ENCODE measurements at regions not wholly inside any gene's neighbourhood (a gene's known extent, or its start where the extent isn't known, plus 50 kb on each side); places are given as distances from the start of the nearest gene placed in this dataset.
"Not testable (repeated sequence)": the region's sequence is repeated elsewhere in the genome, so short reads cannot be mapped to it uniquely, and the experiment has no call there.

GRCh38 chr13:42400188-42400833 lies 128.4 kb downstream of the AKAP11 start:
- DNase-seq, result no peak

GRCh38 chr13:42401376-42401775 lies 129.4 kb downstream of the AKAP11 start:
- DNase-seq, result no peak

- no peak for DNase-seq
These were observed 133.9 kb downstream of the AKAP11 start for GRCh38 chr13:42405665-42406390.

GRCh38 chr13:42409075-42409474 lies 137.1 kb downstream of the AKAP11 start:
- no peak for DNase-seq

- no peak for DNase-seq
These were observed 137.6 kb downstream of the AKAP11 start for GRCh38 chr13:42409551-42409950.

GRCh38 chr13:42412812-42413483 lies 141.0 kb downstream of the AKAP11 start:
- no peak for DNase-seq

GRCh38 chr13:42413484-42413815 lies 141.5 kb downstream of the AKAP11 start:
- no peak for DNase-seq

GRCh38 chr13:42417626-42418025 lies 145.7 kb downstream of the AKAP11 start:
- no peak for DNase-seq

- no peak for DNase-seq
These were observed 146.2 kb downstream of the AKAP11 start for GRCh38 chr13:42418184-42418583.

- no peak for DNase-seq
These were observed 148.4 kb downstream of the AKAP11 start for GRCh38 chr13:42420304-42420703.

- DNase-seq, result no peak
These were observed 150.7 kb downstream of the AKAP11 start for GRCh38 chr13:42422681-42423080.

- no peak for DNase-seq
These were observed 149.8 kb upstream of the TNFSF11 start for GRCh38 chr13:42424182-42424581.

- no peak for DNase-seq
These were observed 128.6 kb upstream of the TNFSF11 start for GRCh38 chr13:42445354-42445753.

GRCh38 chr13:42446597-42446996 lies 127.4 kb upstream of the TNFSF11 start:
- not testable (repeated sequence) for DNase-seq

GRCh38 chr13:42453091-42453645 lies 120.8 kb upstream of the TNFSF11 start:
- no peak for DNase-seq

GRCh38 chr13:42454749-42455148 lies 119.2 kb upstream of the TNFSF11 start:
- DNase-seq, result no peak

GRCh38 chr13:42458193-42458592 lies 115.8 kb upstream of the TNFSF11 start:
- DNase-seq, result no peak

GRCh38 chr13:42466123-42466522 lies 107.8 kb upstream of the TNFSF11 start:
- DNase-seq, result no peak

- DNase-seq, result no peak
These were observed 107.3 kb upstream of the TNFSF11 start for GRCh38 chr13:42466609-42467008.

GRCh38 chr13:42474954-42475353 lies 99.0 kb upstream of the TNFSF11 start:
- no peak for DNase-seq

GRCh38 chr13:42477596-42478190 lies 96.3 kb upstream of the TNFSF11 start:
- DNase-seq, result no peak

- DNase-seq, result no peak
These were observed 95.3 kb upstream of the TNFSF11 start for GRCh38 chr13:42478531-42479156.

- DNase-seq, result no peak
These were observed 89.6 kb upstream of the TNFSF11 start for GRCh38 chr13:42484386-42484785.

All from 8988T (cell line).